ENCODE measurements at regions not wholly inside any gene's neighbourhood (a gene's known extent, or its start where the extent isn't known, plus 50 kb on each side); places are given as distances from the start of the nearest gene placed in this dataset.
A peak's percentile ranks its signal among the peaks of the same experiment; 100 is the strongest.
"Not testable (repeated sequence)": the region's sequence is repeated elsewhere in the genome, so short reads cannot be mapped to it uniquely, and the experiment has no call there.

DNA sequence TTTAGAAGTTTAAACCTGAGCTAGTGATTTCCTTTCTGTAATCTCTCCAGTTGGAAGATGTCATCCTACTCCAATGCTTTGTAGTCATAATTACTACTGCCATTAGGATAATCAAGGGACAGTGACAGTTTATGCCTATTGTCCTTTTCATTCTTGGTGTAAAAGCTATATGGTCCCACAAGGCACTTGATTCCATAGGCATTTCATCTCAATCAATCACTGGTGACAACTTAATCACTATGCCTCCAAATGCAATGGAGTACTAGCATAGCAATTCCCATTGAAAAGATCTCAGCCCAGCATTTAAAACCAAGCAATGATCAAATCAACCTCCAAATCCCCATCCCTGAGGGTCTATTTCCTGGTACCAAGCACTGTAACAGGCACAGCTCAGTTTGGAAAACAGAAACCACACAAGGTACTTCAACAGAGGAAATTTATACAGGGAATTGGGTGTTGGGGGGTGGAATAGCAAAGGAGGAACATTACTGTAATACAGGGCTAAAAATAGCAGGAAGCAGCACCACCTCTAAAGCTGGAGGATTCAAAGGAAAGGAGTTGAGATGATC lies 51.0 kb downstream of the FHIP2A start:
- intact Hi-C loops (cut with DNase I, micrococcal nuclease) = loop anchor here in 1 of 2 donors (10.0 kb wide), 1 partner anchor 252 kb away; no protein-coding TSS in a partner anchor
- ATAC-seq (no peak), DNase-seq (no peak)

DNA sequence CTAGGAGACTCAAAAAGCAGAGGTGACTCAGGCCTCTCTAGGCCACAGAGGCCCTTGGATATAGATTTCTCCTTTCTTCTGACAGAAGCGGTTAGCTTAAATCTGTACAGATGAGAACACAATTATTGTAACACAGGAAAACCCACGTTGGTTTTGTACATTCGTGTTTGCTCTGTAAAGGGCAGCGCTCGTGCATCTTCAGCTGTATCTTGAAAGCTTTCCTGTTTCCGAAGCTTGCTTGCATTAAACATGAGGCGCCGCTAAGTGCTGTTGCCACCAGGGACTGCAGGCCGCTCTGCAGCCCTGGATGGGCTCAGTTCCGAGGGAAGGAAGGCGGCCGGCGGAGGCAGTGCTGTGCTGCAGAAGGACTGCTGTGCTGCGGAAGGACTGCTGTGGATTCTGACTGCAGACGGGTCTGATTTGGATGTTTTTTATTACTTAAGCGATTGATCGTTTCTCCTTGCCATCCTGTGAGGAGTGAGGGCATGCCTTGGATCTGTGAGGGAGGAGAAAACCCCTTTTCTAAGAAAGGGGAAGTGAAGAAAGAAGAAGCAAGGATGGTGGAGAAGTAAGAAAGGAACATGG lies 53.3 kb downstream of the FHIP2A start:
- intact Hi-C loops (cut with DNase I, micrococcal nuclease) = loop anchor here in 1 of 2 donors (10.0 kb wide), 1 partner anchor 250 kb away; no protein-coding TSS in a partner anchor
- ATAC-seq (no peak), DNase-seq (peak in 1 of 2 donors; percentile 13)

DNA sequence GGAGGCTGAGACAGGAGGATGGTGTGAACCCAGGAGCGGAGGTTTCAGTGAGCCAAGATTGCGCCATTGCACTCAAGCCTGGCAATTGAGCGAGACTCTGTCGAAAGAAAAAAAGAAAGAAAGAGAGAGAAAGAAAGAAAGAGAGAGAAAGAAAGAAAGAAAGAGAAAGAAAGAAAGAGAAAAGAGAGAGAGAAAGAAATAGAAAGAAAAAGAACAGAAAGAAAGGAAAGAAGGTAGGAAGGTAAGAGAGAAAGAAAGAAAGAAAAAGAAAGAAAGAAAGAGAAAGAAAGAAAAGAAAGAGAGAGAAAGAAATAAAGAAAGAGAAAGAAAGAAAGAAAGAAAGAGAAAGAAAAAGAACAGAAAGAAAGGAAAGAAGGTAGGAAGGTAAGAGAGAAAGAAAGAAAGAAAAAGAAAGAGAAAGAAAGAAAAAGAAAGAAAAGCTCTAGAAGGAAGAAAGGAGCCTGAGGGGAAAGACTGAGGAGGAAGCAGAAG lies 54.1 kb downstream of the FHIP2A start:
- not testable (repeated sequence) for DNase-seq, ATAC-seq
- intact Hi-C loops (cut with DNase I, micrococcal nuclease) = loop anchor here in 1 of 2 donors (10.0 kb wide), 1 partner anchor 249 kb away; no protein-coding TSS in a partner anchor

DNA sequence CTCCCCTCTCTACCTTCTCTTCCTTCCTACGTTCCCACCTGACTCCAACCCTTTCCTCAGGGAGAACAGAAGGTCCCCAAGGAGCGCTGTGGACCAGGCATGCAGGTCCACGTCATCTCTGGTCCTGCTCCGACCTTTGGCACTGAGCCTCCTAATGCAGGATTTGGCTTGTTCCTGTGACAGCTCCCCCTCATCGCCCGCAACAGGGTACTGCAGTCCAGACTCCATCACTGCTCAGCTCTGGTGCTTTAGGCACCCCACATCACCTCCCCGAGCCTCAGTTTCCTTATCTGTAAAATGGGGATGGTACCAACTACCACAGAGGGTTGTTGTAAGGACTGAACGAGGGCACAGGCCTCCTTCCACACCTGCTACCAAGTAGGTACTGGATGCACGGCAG lies 54.6 kb downstream of the FHIP2A start:
- no peak for ATAC-seq
- no peak for DNase-seq
- intact Hi-C loops (cut with DNase I, micrococcal nuclease) = loop anchor here in 1 of 2 donors (10.0 kb wide), 1 partner anchor 249 kb away; no protein-coding TSS in a partner anchor

DNA sequence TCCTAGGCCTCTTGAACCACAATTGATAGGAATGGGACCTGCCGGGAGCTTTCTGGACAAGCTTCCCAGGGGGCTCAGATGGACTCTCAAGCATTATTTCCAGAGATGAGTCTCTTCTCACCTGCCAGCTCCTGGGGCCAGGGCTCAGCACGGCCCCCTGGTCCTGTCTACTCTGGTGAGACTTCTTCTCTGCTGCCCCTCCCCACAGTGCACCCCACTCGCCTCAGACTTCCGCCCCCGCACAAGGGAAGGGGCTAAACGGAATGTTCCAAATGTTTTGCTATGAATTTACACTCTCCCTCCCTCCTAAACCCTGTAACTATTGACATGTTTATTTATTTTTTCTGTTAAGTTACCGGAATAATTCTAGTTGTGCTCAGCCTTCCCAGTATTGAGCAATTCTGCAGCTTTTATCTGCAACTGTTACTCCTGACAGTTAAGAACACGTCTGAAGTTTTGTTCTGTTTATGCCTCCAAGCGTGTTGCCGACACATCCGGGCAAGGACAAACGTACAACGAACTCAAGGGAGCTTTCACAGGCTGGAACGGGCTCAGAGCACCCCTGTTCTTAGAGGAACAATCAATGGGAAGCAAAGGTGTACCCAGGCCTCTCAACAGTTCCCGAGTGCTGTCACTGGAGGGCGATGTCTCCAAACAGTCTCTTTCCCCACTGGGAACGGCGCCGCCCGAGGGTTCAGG lies 55.2 kb downstream of the FHIP2A start:
- intact Hi-C loops (cut with DNase I, micrococcal nuclease) = loop anchor here in 1 of 2 donors (10.0 kb wide), 1 partner anchor 248 kb away; no protein-coding TSS in a partner anchor
- peak in 1 of 2 donors; percentile 62 for DNase-seq
- peak; percentile 88 for ATAC-seq

DNA sequence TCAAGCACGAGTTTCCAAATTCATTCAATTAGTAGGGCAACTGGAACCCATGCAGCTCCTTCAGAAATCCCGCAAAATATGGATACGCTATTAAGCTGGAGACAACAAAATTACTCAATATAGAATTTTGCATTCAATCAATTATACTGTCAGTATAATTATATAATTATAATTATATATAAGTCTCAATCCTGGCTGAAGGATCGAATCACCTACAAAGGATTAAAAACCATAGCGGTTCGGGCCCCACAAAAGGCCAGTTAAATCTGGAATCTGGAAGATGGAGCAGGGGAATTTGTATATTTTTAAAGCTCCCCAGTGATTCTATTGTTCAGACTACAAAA lies 55.7 kb downstream of the FHIP2A start:
- no peak for DNase-seq
- intact Hi-C loops (cut with DNase I, micrococcal nuclease) = loop anchor here in 1 of 2 donors (10.0 kb wide), 1 partner anchor 248 kb away; no protein-coding TSS in a partner anchor
- ATAC-seq = no peak

DNA sequence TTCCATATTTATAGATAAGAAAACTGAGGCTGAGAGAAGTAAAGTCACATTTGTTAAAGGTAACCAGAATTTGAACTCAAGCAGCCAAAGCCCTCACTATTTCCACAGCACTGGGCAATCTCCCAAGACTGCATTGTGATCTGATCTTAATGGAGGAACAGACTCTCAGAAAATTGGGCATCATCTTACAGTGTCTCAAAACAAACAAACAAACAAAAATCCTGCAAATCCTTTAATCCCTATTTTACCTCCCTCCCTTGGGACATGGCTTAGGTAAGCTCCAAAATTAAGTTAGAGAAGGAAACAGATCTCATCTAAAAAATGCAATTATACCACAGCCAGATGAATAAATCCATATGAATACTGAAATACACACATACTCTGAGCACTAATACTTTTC lies 57.5 kb downstream of the FHIP2A start:
- no peak for DNase-seq
- intact Hi-C loops (cut with DNase I, micrococcal nuclease) = loop anchor here in 1 of 2 donors (10.0 kb wide), 1 partner anchor 246 kb away; no protein-coding TSS in a partner anchor
- no peak for ATAC-seq

DNA sequence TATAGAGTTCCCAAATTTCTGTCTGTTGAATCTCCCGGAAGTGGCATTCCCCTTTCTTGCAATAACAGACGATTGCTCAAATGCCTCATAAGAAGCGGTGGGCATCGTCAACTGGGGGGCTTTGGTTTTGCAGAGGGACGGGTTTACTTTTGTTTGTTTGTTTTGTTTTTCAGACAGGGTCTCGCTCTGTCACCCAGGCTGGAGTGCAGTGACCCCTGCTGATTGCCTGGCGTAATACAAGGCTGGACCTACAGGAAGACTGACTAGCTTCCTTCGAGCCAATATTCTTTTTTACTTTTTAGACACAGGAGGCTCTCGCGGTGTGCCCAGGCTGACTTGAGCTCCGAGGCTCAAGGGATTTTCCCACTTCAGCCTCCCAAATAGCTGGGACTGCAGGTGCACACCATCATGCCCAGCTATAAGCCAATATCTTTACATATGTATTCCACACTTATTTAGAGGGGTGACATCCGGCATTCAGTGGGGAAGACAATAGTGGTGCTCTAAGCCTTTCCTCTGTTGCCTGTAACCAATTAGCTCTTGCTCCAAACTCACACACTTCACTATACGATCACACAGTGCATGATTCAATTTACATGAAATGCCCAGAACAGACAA lies 58.1 kb downstream of the FHIP2A start:
- ATAC-seq = no peak
- intact Hi-C loops (cut with DNase I, micrococcal nuclease) = loop anchor here in 1 of 2 donors (10.0 kb wide), 1 partner anchor 245 kb away; no protein-coding TSS in a partner anchor
- DNase-seq = peak in 1 of 2 donors; percentile 29

DNA sequence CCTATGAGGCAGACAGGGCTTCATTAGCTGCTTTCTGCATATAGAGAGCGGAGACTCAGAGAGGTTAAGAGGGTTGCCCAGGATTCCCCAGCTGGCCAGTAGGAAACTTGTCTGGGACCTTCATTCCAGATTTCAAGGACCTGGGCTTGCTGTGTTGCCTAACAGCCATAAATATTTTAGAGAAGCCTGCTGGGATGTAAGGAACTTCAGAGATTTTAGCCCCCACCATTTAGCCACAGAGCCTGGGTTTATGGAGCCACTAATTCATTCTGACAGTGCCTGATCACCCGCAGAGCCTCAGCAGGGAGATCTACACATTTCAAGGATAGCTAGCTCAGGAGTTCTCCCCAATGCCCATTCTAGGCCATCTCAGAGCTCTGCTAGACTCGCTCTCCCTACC lies 56.6 kb upstream of the TRUB1 start:
- no peak for DNase-seq
- intact Hi-C loops (cut with DNase I, micrococcal nuclease) = no loop called here
- ATAC-seq = no peak

DNA sequence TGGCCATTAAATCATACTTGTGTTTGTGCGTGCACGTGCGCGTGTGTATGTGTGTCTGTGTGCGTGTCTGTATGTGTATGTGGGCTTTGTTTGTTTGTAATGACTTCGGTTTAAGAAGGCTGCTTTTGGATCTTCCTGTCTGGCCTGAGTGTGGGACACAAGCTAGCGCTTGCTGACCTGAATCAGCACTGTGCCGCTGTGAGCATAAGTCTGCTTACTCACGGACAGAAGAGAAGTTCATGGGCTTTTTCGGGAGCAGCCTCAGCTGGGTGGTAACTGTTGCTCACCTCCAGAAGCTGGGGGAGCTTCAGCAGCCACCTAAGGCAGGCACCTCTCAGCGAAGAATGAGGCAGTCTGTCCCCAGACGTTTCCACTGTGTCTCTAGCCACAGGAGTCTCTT lies 56.1 kb upstream of the TRUB1 start:
- DNase-seq = no peak
- ATAC-seq = no peak
- intact Hi-C loops (cut with DNase I, micrococcal nuclease) = no loop called here

DNA sequence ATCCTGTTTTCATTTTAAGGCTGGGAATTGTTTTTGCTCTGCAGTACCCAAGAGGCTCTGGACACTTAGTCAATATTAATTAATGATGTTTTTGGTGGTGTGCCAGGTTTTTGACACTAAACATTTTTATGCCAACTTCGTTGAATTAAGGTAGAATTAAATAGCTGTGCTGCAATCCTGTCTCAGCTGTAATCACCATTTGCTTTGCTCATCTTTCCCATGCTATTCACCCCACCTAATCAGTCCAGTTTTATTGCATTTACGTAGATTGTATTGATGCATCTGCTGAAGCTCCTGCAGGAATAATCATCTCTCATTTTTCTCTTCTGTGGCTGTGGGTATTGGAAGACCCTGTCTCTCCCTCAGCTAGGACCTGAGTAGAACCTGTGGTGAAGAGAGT lies 52.6 kb upstream of the TRUB1 start:
- DNase-seq (no peak), ATAC-seq (no peak)
- intact Hi-C loops (cut with DNase I, micrococcal nuclease) = no loop called here
